HG03520 (cell line): ENCODE measurements at regions not wholly inside any gene's neighbourhood (a gene's known extent, or its start where the extent isn't known, plus 50 kb on each side); places are given as distances from the start of the nearest gene placed in this dataset.
"Not testable (repeated sequence)": the region's sequence is repeated elsewhere in the genome, so short reads cannot be mapped to it uniquely, and the experiment has no call there.

Source experiments
- ATAC-seq: cut with Tn5 transposase; IDR thresholded peaks from one replicate; pipeline ENCODE4 v1.9.1; 2021; ENCODE audit warnings: mild to moderate bottlenecking, moderate library complexity; ENCODE audit not compliant: unreplicated experiment

GRCh38 chr5:62142351-62142750 is 163.7 kb upstream of the KIF2A start:
- no peak for ATAC-seq

DNA sequence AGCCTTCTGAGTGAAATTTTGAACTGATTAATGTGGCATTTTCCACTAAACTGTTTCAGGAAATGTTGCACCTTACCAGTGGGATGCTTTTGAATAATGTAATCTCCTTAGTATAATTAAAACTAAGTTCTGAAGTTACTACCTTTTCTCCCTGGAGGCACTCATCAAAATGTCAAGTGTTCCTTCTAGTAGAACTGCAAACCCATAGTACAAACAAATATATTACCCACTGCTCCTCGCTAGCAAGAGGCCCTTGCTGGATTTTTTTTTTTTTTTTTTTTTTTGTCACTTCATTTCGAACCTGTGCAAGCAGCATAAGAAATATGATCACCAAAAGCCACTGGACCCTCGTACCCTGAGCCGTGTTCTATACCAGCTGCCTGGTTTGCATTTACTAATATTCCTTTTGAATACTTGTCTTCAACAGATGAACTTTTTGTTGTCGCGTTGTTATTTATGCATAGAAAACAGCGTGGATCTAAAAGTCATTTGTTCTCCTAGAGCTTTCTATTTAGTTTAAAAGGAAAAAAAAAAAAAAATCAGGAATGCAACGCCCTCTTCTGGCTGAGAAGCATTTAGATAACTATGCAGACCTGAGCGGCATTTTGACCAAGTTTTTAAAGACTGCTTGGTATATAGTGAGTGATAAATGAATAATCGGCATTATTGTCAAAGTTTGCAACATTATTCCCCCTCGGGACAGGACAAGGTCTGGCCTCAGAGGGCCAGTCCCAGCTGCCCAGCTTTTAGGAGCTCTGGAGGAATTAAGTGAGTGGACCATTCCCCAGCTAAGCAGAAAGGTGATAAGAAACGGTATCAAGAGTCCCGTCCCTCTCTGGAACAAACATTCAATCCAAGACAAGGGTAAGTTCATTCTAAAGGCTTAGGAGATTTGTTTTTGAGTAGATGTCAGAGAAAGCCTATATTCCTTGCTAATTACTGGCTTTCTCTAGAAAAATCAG is 162.5 kb upstream of the KIF2A start:
- ATAC-seq, result no peak

GRCh38 chr5:62144401-62145022 is 161.5 kb upstream of the KIF2A start:
- no peak for ATAC-seq

DNA sequence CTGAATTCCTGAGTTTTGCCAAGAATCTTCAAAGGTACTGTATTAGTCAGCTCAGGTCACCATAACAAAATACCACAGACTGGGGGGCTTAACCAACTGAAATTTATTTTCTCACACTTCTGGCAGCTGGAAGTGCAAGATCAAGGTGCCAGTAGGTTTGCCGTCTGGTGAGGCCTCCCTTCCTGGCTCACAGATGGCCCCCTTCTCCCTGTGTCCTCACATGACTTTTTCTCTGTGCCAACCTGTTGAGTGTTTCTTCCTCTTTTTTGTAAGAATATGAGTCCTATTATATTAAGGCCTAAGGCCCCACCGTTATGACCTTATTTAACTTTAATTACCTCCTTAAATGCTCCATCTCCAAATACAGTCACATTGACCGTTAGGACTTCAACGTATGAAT is 156.1 kb upstream of the KIF2A start:
- no peak for ATAC-seq

DNA sequence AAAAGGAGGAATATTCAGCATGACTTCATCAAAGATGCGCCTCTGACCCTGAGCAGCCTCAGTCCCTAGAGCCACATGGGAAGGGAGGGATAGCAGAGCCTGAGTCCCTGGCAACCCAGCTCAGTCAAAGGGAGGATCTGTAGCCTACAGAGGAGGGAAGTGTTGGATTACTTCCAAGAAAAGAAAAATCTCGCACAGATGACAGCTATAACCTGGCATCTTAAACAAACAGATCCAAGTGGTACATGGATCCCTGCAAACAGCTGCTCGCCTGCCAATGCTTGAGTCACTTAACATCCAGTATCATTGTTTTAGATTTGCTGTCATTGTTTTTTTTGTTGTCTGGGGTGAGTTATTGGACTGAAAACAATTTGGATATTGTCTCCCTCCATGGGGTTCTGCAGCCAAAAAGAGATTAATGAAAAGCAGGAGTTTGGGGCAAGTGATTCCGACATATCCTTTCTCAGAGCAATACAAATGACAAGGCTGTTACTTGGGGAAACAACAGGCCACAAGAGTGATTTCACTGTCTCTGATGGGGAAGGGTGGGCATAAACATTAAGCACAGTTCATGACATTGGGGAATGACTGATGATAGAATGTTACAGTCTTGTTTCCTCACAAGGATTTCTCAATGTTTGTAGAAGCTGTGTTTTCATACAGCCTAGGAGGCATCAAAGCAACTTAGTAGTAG is 153.5 kb upstream of the KIF2A start:
- ATAC-seq, result no peak

DNA sequence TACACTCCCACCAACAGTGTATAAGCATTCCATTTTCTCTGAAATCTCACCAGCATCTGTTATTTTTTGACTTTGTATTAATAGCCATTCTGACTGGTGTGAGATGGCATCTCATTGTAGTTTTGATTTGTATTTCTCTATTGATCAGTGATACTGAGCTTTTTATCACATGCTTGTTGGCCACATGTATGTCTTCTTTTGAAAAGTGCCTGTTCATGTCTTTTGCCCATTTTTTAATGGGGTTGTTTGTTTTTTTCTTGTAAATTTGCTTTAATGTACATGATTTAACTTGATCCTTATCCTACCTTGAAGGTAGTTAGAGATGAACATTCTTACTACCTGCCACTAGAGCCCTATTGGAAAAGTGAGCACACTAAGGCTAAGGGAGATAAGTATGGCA is 151.2 kb upstream of the KIF2A start:
- ATAC-seq, result no peak

DNA sequence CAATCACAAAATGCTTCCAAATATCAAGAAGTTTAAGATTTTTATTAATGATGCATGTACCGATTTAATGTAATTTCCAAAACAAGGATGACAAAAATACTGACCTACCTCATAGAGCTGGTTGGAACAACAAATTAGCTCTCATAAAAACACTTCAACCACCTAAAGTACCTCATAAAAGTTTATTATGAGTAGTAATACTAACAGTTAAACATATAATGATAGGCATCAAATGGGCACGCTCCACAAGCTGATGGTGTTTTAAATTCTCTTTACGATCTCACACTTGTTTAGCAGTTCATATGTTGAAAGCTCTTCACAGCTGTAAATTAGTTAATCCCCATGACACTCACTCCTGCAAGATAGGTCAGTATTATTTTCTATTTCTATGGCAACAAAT is 150.0 kb upstream of the KIF2A start:
- no peak for ATAC-seq

GRCh38 chr5:62167561-62168057 is 138.4 kb upstream of the KIF2A start:
- no peak for ATAC-seq

GRCh38 chr5:62168506-62169281 is 137.3 kb upstream of the KIF2A start:
- no peak for ATAC-seq

GRCh38 chr5:62178258-62178657 is 127.7 kb upstream of the KIF2A start:
- no peak for ATAC-seq

- no peak for ATAC-seq
These were observed 123.2 kb upstream of the KIF2A start for GRCh38 chr5:62182802-62183201.

DNA sequence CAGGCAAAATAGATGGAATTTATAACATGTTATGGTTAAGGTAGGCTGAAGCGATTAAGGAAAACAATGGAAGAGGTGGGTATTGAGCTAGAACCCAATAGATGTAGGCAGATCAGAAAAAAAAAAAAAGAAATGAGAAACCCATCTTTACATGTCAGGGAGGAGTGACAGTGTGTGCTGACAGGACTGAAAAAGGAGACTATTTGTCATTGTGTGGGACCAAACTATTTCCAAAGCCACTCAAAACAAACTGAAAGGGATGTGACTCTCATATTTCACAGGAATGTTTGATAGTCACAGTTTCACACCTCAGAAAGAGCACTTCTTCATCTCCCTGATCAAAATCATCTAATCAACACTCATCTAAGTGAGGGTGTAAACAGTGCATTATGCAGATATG is 122.3 kb upstream of the KIF2A start:
- ATAC-seq, result no peak

DNA sequence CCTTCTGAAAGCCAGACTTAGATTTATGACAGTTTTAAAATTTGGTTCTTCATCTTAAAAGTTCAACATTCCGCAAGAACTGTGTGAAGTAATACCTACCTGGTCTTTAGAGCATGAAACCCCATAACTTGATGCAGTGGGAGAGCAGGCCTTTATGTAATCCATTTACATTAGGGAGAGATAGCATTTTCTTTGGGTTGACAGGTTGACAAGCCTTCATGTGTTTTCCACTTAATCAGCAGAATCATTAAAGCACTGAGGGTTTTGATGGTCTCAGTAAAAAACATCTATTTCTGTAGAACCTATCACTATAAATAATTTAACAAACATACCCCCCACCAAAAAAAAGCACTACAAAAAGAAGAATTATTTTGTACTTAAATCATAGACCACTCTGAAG is 121.6 kb upstream of the KIF2A start:
- ATAC-seq, result no peak

GRCh38 chr5:62190173-62190572 is 115.8 kb upstream of the KIF2A start:
- ATAC-seq, result no peak

DNA sequence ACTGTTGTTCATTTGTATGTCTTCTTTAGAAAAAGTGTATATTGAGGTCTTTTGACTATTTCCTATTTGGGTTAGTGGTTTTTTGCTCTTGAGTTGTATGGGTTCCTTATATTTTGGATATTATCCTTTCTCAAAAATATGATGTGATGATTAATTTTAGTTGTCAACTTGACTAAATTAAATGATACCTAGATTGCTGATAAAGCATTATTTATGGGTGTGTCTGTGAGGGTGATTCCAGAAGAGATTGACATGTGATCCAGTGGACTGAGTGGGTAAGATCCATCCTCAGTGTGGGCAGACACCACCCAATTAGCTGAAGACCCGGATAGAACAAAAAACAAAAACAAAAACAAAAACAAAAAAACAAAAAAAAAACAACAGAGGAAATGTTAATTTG is 115.1 kb upstream of the KIF2A start:
- ATAC-seq, result no peak

DNA sequence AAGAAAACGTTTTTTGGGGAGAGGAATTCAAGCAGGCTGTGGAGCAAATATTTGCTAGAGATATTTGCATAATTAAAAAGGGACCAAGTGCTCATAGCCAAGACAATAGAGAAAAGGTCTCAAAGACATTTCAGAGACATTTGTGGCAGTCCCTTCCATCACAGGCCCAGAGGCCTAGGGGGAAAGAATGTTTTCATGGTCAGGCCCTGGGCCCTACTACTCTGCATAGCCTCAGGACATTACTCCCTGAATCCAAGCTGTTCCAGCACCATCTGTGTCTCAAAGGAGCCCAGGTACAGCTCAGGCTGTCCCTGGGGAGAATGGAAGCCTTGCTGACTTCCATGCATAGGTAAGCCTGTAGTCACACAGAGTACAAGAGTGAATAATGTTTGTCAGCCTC is 113.0 kb upstream of the KIF2A start:
- no peak for ATAC-seq

DNA sequence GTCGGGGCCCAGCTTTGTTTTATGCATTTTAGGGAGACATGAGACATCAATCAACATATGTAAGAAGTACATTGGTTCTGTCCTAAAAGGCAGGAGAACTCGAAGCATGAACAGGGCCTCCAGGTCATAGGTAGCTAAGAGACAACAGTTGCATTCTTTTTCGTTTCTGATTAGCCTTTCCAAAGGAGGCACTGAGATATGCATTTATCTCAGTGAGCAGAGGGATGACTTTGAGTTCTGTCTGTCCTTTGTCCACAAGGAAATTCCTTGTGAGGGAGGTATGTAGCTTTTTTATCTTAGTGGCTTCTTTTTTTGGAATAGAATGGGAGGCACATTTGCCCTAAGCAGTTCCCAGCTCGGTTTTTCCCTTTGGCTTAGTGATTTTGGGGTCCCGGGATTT is 109.5 kb upstream of the KIF2A start:
- ATAC-seq, result not testable (repeated sequence)

- ATAC-seq, result no peak
These were observed 108.3 kb upstream of the KIF2A start for GRCh38 chr5:62197697-62198096.

- no peak for ATAC-seq
These were observed 107.6 kb upstream of the KIF2A start for GRCh38 chr5:62198421-62198820.

DNA sequence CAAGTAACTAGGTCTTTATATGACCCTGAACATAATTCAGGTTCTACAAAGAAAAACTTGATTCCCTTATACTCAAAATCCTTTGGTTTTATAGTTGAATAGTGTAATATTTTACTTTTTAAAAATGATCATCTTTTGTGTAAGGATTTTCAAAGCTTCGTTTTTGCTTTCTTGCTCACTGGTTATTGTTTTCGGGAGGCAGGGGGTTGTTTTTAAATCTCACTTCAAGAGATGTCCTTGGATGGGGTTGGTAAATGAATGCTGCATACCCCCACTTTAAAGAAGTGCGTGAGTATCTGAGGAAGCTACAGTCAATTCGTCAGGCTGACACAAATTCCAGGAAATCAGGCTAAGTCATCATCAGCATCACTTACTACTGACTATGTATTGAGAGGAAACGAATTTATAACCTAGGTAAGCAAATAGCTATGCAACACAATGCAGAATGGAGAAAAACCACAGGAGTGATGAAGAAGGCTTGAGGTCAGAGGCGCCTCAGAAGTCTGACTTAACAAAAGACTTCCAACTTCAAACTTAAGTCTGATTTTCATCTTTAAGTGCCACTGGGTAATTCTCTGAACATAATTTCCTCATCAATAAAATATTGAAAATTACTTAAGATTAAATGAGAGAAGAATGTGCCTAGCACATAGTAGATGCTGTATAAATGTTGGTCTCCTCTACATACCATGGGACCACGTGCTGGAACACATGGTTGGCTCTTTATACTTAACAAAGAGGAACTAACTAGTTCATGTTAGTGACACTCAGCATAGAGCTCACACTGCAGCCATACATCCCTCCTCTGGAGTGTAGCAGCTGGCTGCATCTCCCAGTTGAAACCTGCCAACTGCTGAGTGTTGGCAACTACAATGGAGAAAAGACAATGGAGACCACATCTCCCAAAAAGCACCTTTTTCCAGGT is 106.0 kb upstream of the KIF2A start:
- no peak for ATAC-seq
